ENCODE measurements at regions not wholly inside any gene's neighbourhood (a gene's known extent, or its start where the extent isn't known, plus 50 kb on each side); places are given as distances from the start of the nearest gene placed in this dataset.
A peak's percentile ranks its signal among the peaks of the same experiment; 100 is the strongest.

- ATAC-seq = no peak
These were observed 646.4 kb downstream of the CDY2B start for GRCh38 chrY:17233435-17234109.

- ATAC-seq = no peak
These were observed 648.0 kb downstream of the CDY2B start for GRCh38 chrY:17231994-17232393.

GRCh38 chrY:17223502-17223901 is 656.5 kb downstream of the CDY2B start:
- no peak for ATAC-seq

- ATAC-seq = no peak
These were observed 677.6 kb downstream of the CDY2B start for GRCh38 chrY:17202395-17202794.

GRCh38 chrY:17184299-17184698 is 695.7 kb downstream of the CDY2B start:
- no peak for ATAC-seq

GRCh38 chrY:17166881-17167280 is 713.1 kb downstream of the CDY2B start:
- no peak for ATAC-seq

GRCh38 chrY:17122166-17122565 is 757.9 kb downstream of the CDY2B start:
- no peak for ATAC-seq

- no peak for ATAC-seq
These were observed 794.7 kb downstream of the CDY2B start for GRCh38 chrY:17085303-17085702.

- ATAC-seq = no peak
These were observed 800.1 kb downstream of the CDY2B start for GRCh38 chrY:17079887-17080286.

GRCh38 chrY:17067307-17067706 is 812.7 kb downstream of the CDY2B start:
- ATAC-seq = no peak

GRCh38 chrY:17053041-17053440 is 827.0 kb downstream of the CDY2B start:
- no peak for ATAC-seq

- ATAC-seq = no peak
These were observed 829.6 kb downstream of the CDY2B start for GRCh38 chrY:17050374-17050773.

GRCh38 chrY:17045124-17045523 is 834.9 kb downstream of the CDY2B start:
- no peak for ATAC-seq

- no peak for ATAC-seq
These were observed 835.3 kb downstream of the CDY2B start for GRCh38 chrY:17044723-17045122.

- peak in 1 of 2 donors; percentile 38 for ATAC-seq
These were observed 835.7 kb downstream of the CDY2B start for GRCh38 chrY:17044272-17044671.

GRCh38 chrY:17038439-17038838 is 841.6 kb downstream of the CDY2B start:
- no peak for ATAC-seq

GRCh38 chrY:17018126-17018525 is 861.9 kb downstream of the CDY2B start:
- no peak for ATAC-seq

GRCh38 chrY:16993551-16993950 is 886.5 kb downstream of the CDY2B start:
- no peak for ATAC-seq

- no peak for ATAC-seq
These were observed 898.2 kb downstream of the CDY2B start for GRCh38 chrY:16981776-16982175.

GRCh38 chrY:16959071-16959470 is 920.9 kb downstream of the CDY2B start:
- ATAC-seq = no peak

GRCh38 chrY:16947221-16947620 is 932.8 kb downstream of the CDY2B start:
- ATAC-seq = no peak
